Mesenchymal stem cell (in vitro differentiated cells and primary cell): ENCODE measurements at regions not wholly inside any gene's neighbourhood (a gene's known extent, or its start where the extent isn't known, plus 50 kb on each side); places are given as distances from the start of the nearest gene placed in this dataset.

ENCODE experiments used
- DNase-seq: peaks from one replicate; pipeline ENCODE4 v3.0.0-alpha.2; 2013
- H2AFZ ChIP-seq: one replicate; pipeline ENCODE4 v1.6.1; 2013; ENCODE audit warnings: low read depth, mild to moderate bottlenecking, control low read depth, inconsistent platforms, low read length, moderate library complexity
- H2AK5ac ChIP-seq: 2 replicates; pipeline ENCODE4 v1.6.1; 2013; ENCODE audit warnings: low read length, moderate library complexity, mild to moderate bottlenecking, inconsistent platforms; ENCODE audit not compliant: severe bottlenecking
- H2BK120ac ChIP-seq: one replicate; pipeline ENCODE4 v1.6.1; 2013; ENCODE audit warnings: low read depth, mild to moderate bottlenecking, inconsistent platforms, low read length, moderate library complexity
- H2BK12ac ChIP-seq, 2 experiments: one replicate each; pipeline ENCODE4 v1.6.1; 2013; ENCODE audit warnings: inconsistent platforms in 2 of 2, low read length in 2 of 2, mild to moderate bottlenecking in 2 of 2, moderate library complexity in 2 of 2, control low read depth in 1 of 2
- H2BK15ac ChIP-seq: one replicate; pipeline ENCODE4 v1.6.1; 2013; ENCODE audit warnings: mild to moderate bottlenecking, low read depth, inconsistent platforms; ENCODE audit not compliant: poor library complexity, severe bottlenecking
- H2BK5ac ChIP-seq: 2 replicates; pipeline ENCODE4 v1.6.1; 2013; ENCODE audit warnings: low read depth, mild to moderate bottlenecking, low read length, control low read depth, inconsistent platforms; ENCODE audit not compliant: poor library complexity, severe bottlenecking
- H3K14ac ChIP-seq, 2 experiments: one replicate each; pipeline ENCODE4 v1.6.1; 2013; ENCODE audit warnings: inconsistent platforms in 2 of 2, low read length in 2 of 2, control low read depth in 1 of 2, mild to moderate bottlenecking in 1 of 2, moderate library complexity in 1 of 2
- H3K18ac ChIP-seq, 2 experiments: one replicate each; pipeline ENCODE4 v1.6.1; 2013; ENCODE audit warnings: inconsistent platforms in 2 of 2, low read length in 2 of 2, control low read depth in 1 of 2, low read depth in 1 of 2, mild to moderate bottlenecking in 1 of 2
- H3K23ac ChIP-seq, 2 experiments: one replicate each; pipeline ENCODE4 v1.6.1; 2013; ENCODE audit warnings: inconsistent platforms in 2 of 2, low read length in 2 of 2, mild to moderate bottlenecking in 2 of 2, moderate library complexity in 2 of 2, control low read depth in 1 of 2
- H3K27ac ChIP-seq: 2 replicates; pipeline ENCODE4 v1.5.1; 2013; ENCODE audit warnings: mild to moderate bottlenecking, moderate library complexity, low read length, control low read depth, inconsistent platforms; ENCODE audit not compliant: poor library complexity, severe bottlenecking
- H3K27me3 ChIP-seq, 2 experiments: 2 replicates each; pipeline versions ENCODE4 v1.6.1 to v1.7.0; 2013; ENCODE audit warnings: low read length in 2 of 2, mild to moderate bottlenecking in 2 of 2, moderate library complexity in 2 of 2, control low read depth in 1 of 2, inconsistent platforms in 1 of 2; ENCODE audit not compliant: control insufficient read depth in 1 of 2, insufficient read depth in 1 of 2
- H3K36me3 ChIP-seq, 2 experiments: 2 replicates each; pipeline versions ENCODE4 v1.6.1 to v1.7.0; 2013; ENCODE audit warnings: low read length in 2 of 2, control low read depth in 1 of 2, inconsistent platforms in 1 of 2, low read depth in 1 of 2, mild to moderate bottlenecking in 1 of 2; ENCODE audit not compliant: insufficient read depth in 2 of 2, control insufficient read depth in 1 of 2
- H3K4ac ChIP-seq, 2 experiments: one replicate each; pipeline ENCODE4 v1.6.1; 2013; ENCODE audit warnings: inconsistent platforms in 2 of 2, low read length in 2 of 2, mild to moderate bottlenecking in 2 of 2, moderate library complexity in 2 of 2, control low read depth in 1 of 2, low read depth in 1 of 2
- H3K4me1 ChIP-seq: 2 replicates; pipeline ENCODE4 v1.6.1; 2013; ENCODE audit warnings: low read depth, low read length, control low read depth; ENCODE audit not compliant: control insufficient read depth, insufficient read depth
- H3K4me2 ChIP-seq: 2 replicates; pipeline ENCODE4 v1.6.1; 2013; ENCODE audit warnings: low read length, mild to moderate bottlenecking, inconsistent platforms; ENCODE audit not compliant: poor library complexity, severe bottlenecking
- H3K4me3 ChIP-seq, 2 experiments: 2 replicates each; pipeline versions ENCODE4 v1.5.1 to v1.7.0; 2013; ENCODE audit warnings: low read length in 2 of 2, mild to moderate bottlenecking in 2 of 2, control low read depth in 1 of 2, low read depth in 1 of 2; ENCODE audit not compliant: insufficient read depth in 1 of 2
- H3K79me1 ChIP-seq: replicated peaks from 2 replicates; pipeline ENCODE4 v1.6.1; 2013; ENCODE audit warnings: mild to moderate bottlenecking, control low read depth, low read length, inconsistent platforms; ENCODE audit not compliant: poor library complexity, severe bottlenecking
- H3K9ac ChIP-seq: 2 replicates; pipeline ENCODE4 v1.7.0; 2013; ENCODE audit warnings: mild to moderate bottlenecking, low read length, moderate library complexity
- H3K9me3 ChIP-seq: 2 replicates; pipeline ENCODE4 v1.7.0; 2013; ENCODE audit warnings: mild to moderate bottlenecking, low read length; ENCODE audit not compliant: control insufficient read depth
- H4K8ac ChIP-seq: one replicate; pipeline ENCODE4 v1.6.1; 2013; ENCODE audit warnings: inconsistent platforms, mild to moderate bottlenecking, low read length, moderate library complexity
- H4K91ac ChIP-seq: one replicate; pipeline ENCODE4 v1.6.1; 2013; ENCODE audit warnings: mild to moderate bottlenecking, low read length, inconsistent platforms
- WGBS: methylation state at CpG from one replicate; pipeline ENCODE4 v1.1.7; 2013; ENCODE audit warnings: mixed read lengths; 5-methylcytosine and 5-hydroxymethylcytosine counted together

DNA sequence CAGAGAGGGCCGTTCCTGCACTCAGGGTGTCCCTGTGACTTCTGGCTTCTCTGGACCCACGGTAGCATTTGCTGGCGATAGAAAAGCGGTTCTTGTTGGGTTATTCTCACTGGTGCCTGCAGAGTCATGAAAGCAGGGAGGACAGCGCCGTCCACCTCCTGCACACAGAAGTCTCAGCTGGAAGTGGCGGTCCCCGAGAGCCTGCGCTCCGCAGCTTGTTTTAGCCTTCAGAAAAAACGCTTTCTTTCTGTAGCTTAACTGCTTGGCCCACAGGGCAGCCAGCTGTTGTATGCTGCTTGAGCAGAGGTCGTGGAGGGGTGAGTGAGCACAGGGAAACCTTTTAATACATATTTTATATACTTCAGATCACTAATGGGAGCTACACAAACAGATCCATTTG, 400.7 kb upstream of the FAT1 start:
- H2BK5ac ChIP-seq, result no peak overlapping the region
- 91% methylated on average over 10 of the region's 12 CpGs for WGBS
- H3K23ac ChIP-seq, result no peak overlapping the region
- no peak overlapping the region for H2AFZ ChIP-seq
- no peak overlapping the region for H2BK120ac ChIP-seq
- no peak overlapping the region for H3K9ac ChIP-seq
- no peak overlapping the region for H3K4ac ChIP-seq
- H3K27ac ChIP-seq, result no peak overlapping the region
- no peaks in the 10 kb centered on the region for H3K79me1 ChIP-seq
- no peaks in the 10 kb centered on the region for H3K9me3 ChIP-seq
- H3K18ac ChIP-seq, result no peak overlapping the region
- H3K36me3 ChIP-seq, result no peaks in the 10 kb centered on the region
- H2BK12ac ChIP-seq, result no peak overlapping the region
- H2AK5ac ChIP-seq, result no peak overlapping the region
- no peak for DNase-seq
- H3K4me3 ChIP-seq, result no peak overlapping the region
- no peak overlapping the region for H2BK15ac ChIP-seq
- peaks cover 9% of the 10 kb centered on the region for H3K4me1 ChIP-seq
- no peak overlapping the region for H4K8ac ChIP-seq
- peak overlapping the region; percentile 67 for H4K91ac ChIP-seq
- H3K4me2 ChIP-seq, result no peak overlapping the region
- H3K14ac ChIP-seq, result no peak overlapping the region
- H3K27me3 ChIP-seq, result no peaks in the 10 kb centered on the region

DNA sequence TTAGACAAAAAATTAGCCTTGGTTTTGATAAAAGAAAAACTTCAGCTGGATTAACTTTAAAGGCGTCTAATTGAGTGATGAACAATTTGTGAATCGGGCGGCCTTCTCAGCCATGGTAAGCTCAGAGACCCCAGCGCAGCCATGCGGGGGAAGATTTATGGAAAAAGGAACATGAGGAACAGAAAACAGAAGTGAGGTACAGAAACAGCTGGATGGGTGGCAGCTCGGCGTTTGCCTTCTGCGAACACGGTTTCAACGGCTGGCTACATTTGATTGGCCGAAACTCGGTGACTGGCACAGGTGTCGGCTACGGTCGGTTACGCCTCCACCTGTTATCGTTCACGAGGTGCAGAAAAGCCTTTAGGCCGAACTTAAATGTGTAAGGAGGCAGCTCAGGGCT, 401.4 kb upstream of the FAT1 start:
- H3K27me3 ChIP-seq, result no peaks in the 10 kb centered on the region
- no peak overlapping the region for H4K91ac ChIP-seq
- H3K4me1 ChIP-seq, result peaks cover 9% of the 10 kb centered on the region
- 93% methylated on average over 18 of the region's 19 CpGs for WGBS
- H2BK120ac ChIP-seq, result no peak overlapping the region
- H2BK15ac ChIP-seq, result no peak overlapping the region
- no peak overlapping the region for H3K18ac ChIP-seq
- no peak overlapping the region for H3K4me3 ChIP-seq
- no peak overlapping the region for H3K27ac ChIP-seq
- H3K9ac ChIP-seq, result no peak overlapping the region
- H3K79me1 ChIP-seq, result no peaks in the 10 kb centered on the region
- no peak overlapping the region for H2AK5ac ChIP-seq
- no peak overlapping the region for H2AFZ ChIP-seq
- H3K4ac ChIP-seq, result no peak overlapping the region
- H2BK12ac ChIP-seq, result no peak overlapping the region
- no peak overlapping the region for H3K4me2 ChIP-seq
- DNase-seq, result no peak
- no peaks in the 10 kb centered on the region for H3K36me3 ChIP-seq
- no peak overlapping the region for H2BK5ac ChIP-seq
- H3K23ac ChIP-seq, result no peak overlapping the region
- no peaks in the 10 kb centered on the region for H3K9me3 ChIP-seq
- no peak overlapping the region for H4K8ac ChIP-seq
- no peak overlapping the region for H3K14ac ChIP-seq

DNA sequence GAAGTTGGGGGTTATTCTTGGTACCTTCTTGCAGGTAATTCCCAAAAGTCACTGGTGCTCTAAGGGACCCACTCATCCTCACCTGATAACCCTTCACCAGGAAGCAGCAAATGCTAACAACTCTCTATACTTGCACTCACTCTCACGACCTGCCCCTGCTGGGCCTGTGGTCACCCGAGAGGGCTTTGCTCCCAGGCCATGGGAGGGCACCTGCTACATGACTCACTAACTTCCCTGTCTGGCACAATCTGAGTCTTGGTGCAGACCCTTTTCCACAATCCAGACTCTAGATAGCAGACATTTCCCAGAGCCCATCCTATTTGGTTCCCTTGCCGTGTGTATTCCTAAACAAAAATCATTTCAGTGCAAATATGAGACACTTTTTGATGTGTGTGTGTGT, 403.8 kb upstream of the FAT1 start:
- DNase-seq, result peak; percentile 14
- Histone ChIP-seq H3K18ac (peak overlapping the region in 1 of 2 experiments; percentile 54), H2AK5ac (no peak overlapping the region), H3K23ac (peak overlapping the region in 1 of 2 experiments; percentile 9), H4K8ac (no peak overlapping the region), H3K4me1 (peaks cover 9% of the 10 kb centered on the region), H4K91ac (no peak overlapping the region), H3K4ac (peak overlapping the region in 1 of 2 experiments; percentile 3), H2BK120ac (no peak overlapping the region), H3K4me2 (no peak overlapping the region), H2BK5ac (no peak overlapping the region), H3K4me3 (no peak overlapping the region), H3K9ac (no peak overlapping the region), H3K79me1 (no peaks in the 10 kb centered on the region), H3K9me3 (peaks cover 4% of the 10 kb centered on the region), H2BK12ac (peak overlapping the region in 1 of 2 experiments; percentile 87), H2BK15ac (no peak overlapping the region), H3K27ac (peak overlapping the region; percentile 94), H2AFZ (no peak overlapping the region), H3K27me3 (no peaks in the 10 kb centered on the region), H3K36me3 (no peaks in the 10 kb centered on the region), H3K14ac (peak overlapping the region in 1 of 2 experiments; percentile 11)
- WGBS, result 68% methylated on average over 2 of the region's 3 CpGs

DNA sequence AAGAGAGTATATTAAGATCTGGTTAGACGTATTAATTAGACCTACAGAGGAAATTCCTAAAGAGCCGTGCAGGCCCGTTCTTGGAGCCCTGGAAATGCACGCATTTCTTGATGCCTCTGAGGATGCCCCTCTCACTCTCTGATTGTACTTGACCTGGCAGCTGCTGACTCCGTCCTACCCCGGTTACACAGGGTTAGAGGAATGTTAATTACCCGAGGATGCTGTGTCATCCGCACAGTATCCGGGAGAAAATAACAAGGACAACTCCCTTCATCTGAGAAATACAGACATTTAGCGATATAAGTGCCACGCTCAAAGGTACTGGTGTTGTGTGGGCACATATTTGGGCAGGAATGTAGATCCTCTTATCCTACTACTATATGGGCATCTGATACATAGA, 404.6 kb upstream of the FAT1 start:
- Histone ChIP-seq H2BK15ac (no peak overlapping the region), H3K9me3 (peaks cover 4% of the 10 kb centered on the region), H2BK120ac (no peak overlapping the region), H3K14ac (peak overlapping the region in 1 of 2 experiments; percentile 45), H3K4me2 (peak overlapping the region; percentile 47), H3K18ac (peak overlapping the region; percentile 11 to 54), H3K4me1 (peaks cover 9% of the 10 kb centered on the region), H2BK5ac (peak overlapping the region; percentile 88), H3K4ac (peak overlapping the region in 1 of 2 experiments; percentile 18), H3K36me3 (no peaks in the 10 kb centered on the region), H4K8ac (no peak overlapping the region), H3K4me3 (no peak overlapping the region), H3K9ac (peak overlapping the region; percentile 4), H2AK5ac (peak overlapping the region; percentile 99), H4K91ac (no peak overlapping the region), H3K79me1 (no peaks in the 10 kb centered on the region), H2BK12ac (peak overlapping the region in 1 of 2 experiments; percentile 50), H3K27me3 (no peaks in the 10 kb centered on the region), H3K27ac (peak overlapping the region; percentile 94), H2AFZ (no peak overlapping the region), H3K23ac (no peak overlapping the region)
- 44% methylated on average over 7 of the region's 11 CpGs for WGBS
- DNase-seq, result peak; percentile 83
